BE2C (cell line): ENCODE measurements at regions not wholly inside any gene's neighbourhood (a gene's known extent, or its start where the extent isn't known, plus 50 kb on each side); places are given as distances from the start of the nearest gene placed in this dataset.

Experiments used
- DNase-seq: peaks from one replicate; pipeline ENCODE4 v3.0.0-alpha.2; 2020
- H3K27me3 ChIP-seq: fragments of 250-450 bp; sonication (Bioruptor Pico); 2 replicates; pipeline ENCODE4 v1.5.1; 2020; ENCODE audit warnings: mild to moderate bottlenecking
- H3K36me3 ChIP-seq: fragments of 250-450 bp; sonication (Bioruptor Pico); 2 replicates; pipeline ENCODE4 v1.5.1; 2020; ENCODE audit warnings: mild to moderate bottlenecking
- H3K4me1 ChIP-seq: fragments of 250-450 bp; sonication (Bioruptor Pico); 2 replicates; pipeline ENCODE4 v1.5.1; 2020
- H3K4me3 ChIP-seq: 2 replicates; pipeline ENCODE4 v1.5.1; 2011; ENCODE audit warnings: low read depth, low read length
- H3K9me3 ChIP-seq: fragments of 250-450 bp; sonication (Bioruptor Pico); 2 replicates; pipeline ENCODE4 v1.5.1; 2020
- TF ChIP-seq, protein P1 (sequence below): IDR thresholded peaks from 2 replicates; pipeline ENCODE4 v1.5.1; 2012; ENCODE audit warnings: mild to moderate bottlenecking, low read depth, low read length

DNA sequence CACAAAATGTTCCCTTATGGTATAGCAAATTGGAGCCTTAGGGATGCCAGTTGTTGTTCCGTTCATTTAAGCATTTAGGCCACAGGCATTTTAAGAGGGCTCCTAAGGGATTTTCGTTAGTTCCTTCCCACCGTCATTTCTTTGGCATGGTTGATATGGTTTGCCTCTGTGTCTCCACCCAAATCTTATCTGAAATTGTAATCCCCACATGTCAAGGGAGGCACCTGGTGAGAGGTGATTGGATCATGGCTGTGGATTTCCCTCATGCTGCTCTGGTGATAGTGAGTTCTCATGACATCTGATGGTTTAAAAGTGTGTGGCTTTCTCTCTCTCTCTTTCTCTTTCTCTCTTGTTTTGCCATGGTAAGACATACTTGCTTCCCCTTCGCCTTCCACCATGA lies 104.1 kb downstream of the ASB9 start:
- DNase-seq = no peak
- Histone ChIP-seq H3K27me3 (no peaks in the 10 kb centered on the region), H3K36me3 (no peaks in the 10 kb centered on the region), H3K4me1 (no peaks in the 10 kb centered on the region), H3K4me3 (no peak overlapping the region), H3K9me3 (no peaks in the 10 kb centered on the region)
- TF ChIP-seq, protein P1, sequence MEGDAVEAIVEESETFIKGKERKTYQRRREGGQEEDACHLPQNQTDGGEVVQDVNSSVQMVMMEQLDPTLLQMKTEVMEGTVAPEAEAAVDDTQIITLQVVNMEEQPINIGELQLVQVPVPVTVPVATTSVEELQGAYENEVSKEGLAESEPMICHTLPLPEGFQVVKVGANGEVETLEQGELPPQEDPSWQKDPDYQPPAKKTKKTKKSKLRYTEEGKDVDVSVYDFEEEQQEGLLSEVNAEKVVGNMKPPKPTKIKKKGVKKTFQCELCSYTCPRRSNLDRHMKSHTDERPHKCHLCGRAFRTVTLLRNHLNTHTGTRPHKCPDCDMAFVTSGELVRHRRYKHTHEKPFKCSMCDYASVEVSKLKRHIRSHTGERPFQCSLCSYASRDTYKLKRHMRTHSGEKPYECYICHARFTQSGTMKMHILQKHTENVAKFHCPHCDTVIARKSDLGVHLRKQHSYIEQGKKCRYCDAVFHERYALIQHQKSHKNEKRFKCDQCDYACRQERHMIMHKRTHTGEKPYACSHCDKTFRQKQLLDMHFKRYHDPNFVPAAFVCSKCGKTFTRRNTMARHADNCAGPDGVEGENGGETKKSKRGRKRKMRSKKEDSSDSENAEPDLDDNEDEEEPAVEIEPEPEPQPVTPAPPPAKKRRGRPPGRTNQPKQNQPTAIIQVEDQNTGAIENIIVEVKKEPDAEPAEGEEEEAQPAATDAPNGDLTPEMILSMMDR = no peak

DNA sequence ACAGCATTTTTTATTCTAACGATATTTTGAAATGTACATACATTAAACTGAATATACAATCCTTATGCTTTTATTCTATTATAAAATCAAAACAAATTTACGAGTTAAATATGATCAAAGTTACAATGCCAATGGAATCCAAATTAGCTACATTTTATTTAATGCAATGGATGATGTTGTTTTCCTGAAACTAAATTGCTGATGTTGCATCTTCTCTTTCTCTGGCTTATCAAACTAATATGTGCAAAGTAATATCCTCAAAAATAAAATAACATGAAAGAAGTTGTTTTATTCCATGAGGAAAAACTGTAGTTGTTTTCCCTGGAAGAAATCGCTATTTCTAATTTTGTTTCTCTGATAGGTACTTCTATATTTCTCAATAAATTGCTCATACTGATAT lies 106.8 kb downstream of the ASB9 start:
- H3K36me3 ChIP-seq = no peaks in the 10 kb centered on the region
- H3K4me3 ChIP-seq = no peak overlapping the region
- H3K27me3 ChIP-seq = no peaks in the 10 kb centered on the region
- TF ChIP-seq, protein P1 = no peak
- H3K4me1 ChIP-seq = no peaks in the 10 kb centered on the region
- DNase-seq = no peak
- H3K9me3 ChIP-seq = no peaks in the 10 kb centered on the region

DNA sequence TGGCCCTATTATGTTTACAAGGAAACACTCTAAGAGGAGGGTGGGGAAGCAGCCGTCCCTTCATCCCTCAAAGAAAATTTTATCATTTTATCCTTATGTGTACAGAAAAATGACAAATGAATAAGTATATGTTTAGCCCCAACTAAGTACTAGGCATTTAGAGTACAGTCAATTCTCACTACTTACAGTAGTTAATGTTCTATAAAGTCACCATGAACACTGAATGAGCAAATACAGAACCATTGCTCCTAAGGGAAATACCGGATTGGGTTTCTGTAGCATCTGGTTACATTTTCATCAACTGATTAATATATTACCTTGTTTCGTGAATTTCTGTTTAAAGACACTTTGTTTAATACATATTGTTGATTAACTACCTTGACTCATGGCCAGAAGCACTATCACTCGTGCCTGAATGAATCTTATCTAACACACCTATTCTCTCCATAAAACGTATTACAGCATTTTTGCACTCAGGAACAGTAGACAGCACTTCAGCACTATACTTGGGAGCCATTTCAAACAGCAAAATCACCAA lies 109.3 kb downstream of the ASB9 start:
- H3K9me3 ChIP-seq = no peaks in the 10 kb centered on the region
- no peak overlapping the region for H3K4me3 ChIP-seq
- H3K27me3 ChIP-seq = no peaks in the 10 kb centered on the region
- no peaks in the 10 kb centered on the region for H3K4me1 ChIP-seq
- H3K36me3 ChIP-seq = no peaks in the 10 kb centered on the region
- no peak for DNase-seq
- TF ChIP-seq, protein P1 = no peak

DNA sequence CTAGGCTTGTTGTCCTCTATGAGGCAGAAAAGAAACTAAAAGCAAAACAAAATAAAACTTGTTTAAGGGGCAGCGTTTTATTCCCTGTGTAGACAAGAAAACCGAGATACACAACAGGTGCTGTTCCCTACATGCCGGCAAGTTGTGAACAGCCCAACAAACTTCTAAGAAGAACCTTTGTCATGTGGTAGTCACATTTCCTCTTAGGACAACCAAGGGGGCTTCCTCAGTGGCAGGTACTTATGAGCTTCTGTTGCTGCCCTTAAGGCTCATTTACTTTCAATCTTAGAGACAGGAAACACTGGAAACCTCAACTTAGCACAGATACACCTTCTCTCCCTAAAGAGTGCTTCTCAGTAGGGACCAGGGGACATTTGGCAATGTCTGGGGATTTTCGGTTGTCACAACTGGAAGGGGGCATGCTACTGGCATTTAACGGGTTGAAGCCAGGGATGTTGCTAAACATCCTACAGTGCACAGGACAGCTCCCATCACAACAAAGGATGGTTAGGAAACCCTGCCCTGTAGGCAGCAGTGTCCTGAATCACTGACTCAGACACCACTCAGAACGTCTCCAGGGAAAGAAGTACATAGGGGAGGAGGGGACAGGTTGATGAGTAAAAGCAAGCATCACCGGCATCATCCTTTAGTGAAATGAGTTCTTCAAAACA lies 111.0 kb downstream of the ASB9 start:
- H3K36me3 ChIP-seq = no peaks in the 10 kb centered on the region
- TF ChIP-seq, protein P1 = no peak
- DNase-seq = no peak
- H3K9me3 ChIP-seq = no peaks in the 10 kb centered on the region
- no peaks in the 10 kb centered on the region for H3K27me3 ChIP-seq
- no peak overlapping the region for H3K4me3 ChIP-seq
- no peaks in the 10 kb centered on the region for H3K4me1 ChIP-seq

DNA sequence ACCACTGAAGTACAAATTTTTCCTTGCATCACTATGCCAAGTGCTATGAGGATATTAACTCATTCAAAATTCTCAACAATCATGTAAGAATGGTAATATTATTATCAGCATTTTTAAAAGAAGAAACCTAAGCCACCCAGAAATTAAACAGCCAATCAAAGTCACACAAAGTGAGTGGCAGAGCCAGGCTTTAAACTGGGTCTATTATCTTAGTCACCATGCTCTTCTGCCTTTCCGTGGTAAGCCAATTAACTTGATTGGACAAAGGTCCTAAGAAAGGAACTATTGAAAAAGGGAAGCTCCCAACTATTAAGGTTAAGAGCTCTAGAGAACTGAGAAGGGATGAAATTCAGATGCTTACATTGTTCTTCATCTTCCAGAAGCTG lies 111.5 kb downstream of the ASB9 start:
- TF ChIP-seq, protein P1 = no peak
- DNase-seq = no peak
- H3K36me3 ChIP-seq = no peaks in the 10 kb centered on the region
- H3K4me1 ChIP-seq = no peaks in the 10 kb centered on the region
- no peaks in the 10 kb centered on the region for H3K9me3 ChIP-seq
- H3K27me3 ChIP-seq = no peaks in the 10 kb centered on the region
- no peak overlapping the region for H3K4me3 ChIP-seq

DNA sequence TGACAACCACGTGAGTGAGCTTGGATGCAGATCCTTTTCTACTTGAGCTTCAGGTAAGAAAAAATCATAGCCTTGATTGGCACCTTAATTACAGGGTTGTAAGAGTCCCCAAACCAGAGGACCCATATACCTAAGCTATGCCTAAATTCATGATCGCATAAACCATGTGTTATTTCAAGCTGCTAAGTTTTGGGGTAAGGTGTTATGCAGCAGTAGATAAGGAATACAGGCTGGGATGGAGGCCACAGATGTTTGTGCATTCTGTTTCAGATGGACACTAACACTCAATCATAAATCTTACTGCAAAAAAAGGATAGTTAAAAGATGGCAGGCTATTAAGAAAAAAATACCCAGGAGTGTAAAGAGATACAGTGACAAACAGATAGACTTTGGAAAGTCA lies 112.3 kb downstream of the ASB9 start:
- Histone ChIP-seq H3K9me3 (no peaks in the 10 kb centered on the region), H3K36me3 (no peaks in the 10 kb centered on the region), H3K4me1 (no peaks in the 10 kb centered on the region), H3K4me3 (no peak overlapping the region), H3K27me3 (no peaks in the 10 kb centered on the region)
- TF ChIP-seq, protein P1 = no peak
- no peak for DNase-seq
